HepG2 (cell line): ENCODE measurements at regions not wholly inside any gene's neighbourhood (a gene's known extent, or its start where the extent isn't known, plus 50 kb on each side); places are given as distances from the start of the nearest gene placed in this dataset.

Source experiments
- ATAC-seq: fragments of 200-7000 bp; cut with Tn5 transposase; 3 replicates; pipeline ENCODE4 v1.9.1; 2020; ENCODE audit warnings: mild to moderate bottlenecking, moderate library complexity
- BruUV-seq: library from RNA; stranded (reverse); fragments of 400-500 nt; replicated peaks from 2 replicates; lab custom pipeline; 2021; lab: Mats Ljungman, UMichigan
- CTCF ChIA-PET: fragments of 300-600 bp; formaldehyde crosslinking; extraction: SDS; loops from one replicate; lab custom pipeline; 2021; ENCODE audit warnings: low total read pairs, inconsistent platforms, low intra/inter-chr PET ratio; lab: Yijun Ruan, JAX
- POLR2A ChIA-PET: fragments of 350-600 bp; sonication (Branson Sonifier 250); formaldehyde crosslinking; loops from one replicate; lab custom pipeline; 2020; ENCODE audit warnings: antibody characterized with exemption, inconsistent platforms; lab: Yijun Ruan, JAX
- DNase-seq: peaks from one replicate; pipeline ENCODE4 v3.0.0-alpha.2; 2015; ENCODE audit warnings: low spot score
- FAIRE-seq: peaks from 3 replicates; lab custom pipeline; 2011; peaks lifted over from hg19 to GRCh38; lab: Jason Lieb, UNC
- H2AFZ ChIP-seq: one replicate; pipeline ENCODE4 v1.6.1; 2011; ENCODE audit warnings: low read length, inconsistent platforms
- H3K27ac ChIP-seq: fragments of 300-600 bp; 3 replicates; pipeline ENCODE4 v1.8.0; 2011; ENCODE audit warnings: mixed run types, mild to moderate bottlenecking, mixed read lengths, low read length, inconsistent platforms; ENCODE audit not compliant: insufficient read depth; ENCODE audit errors: extremely low read length
- H3K27me3 ChIP-seq, 2 experiments: fragments of 200-600 bp in 1 of 2; 2 replicates in 1 of 2; 3 replicates in 1 of 2; pipeline versions ENCODE4 v1.6.0 to v1.8.0; 2011; ENCODE audit warnings: low read length in 2 of 2, mild to moderate bottlenecking in 2 of 2, moderate library complexity in 2 of 2, inconsistent platforms in 1 of 2; ENCODE audit not compliant: insufficient read depth in 2 of 2, control insufficient read depth in 1 of 2
- H3K36me3 ChIP-seq, 2 experiments: fragments of 200-600 bp in 1 of 2; replicated peaks in 1 of 2; 2 replicates in 1 of 2; 3 replicates in 1 of 2; pipeline versions ENCODE4 v1.5.1 to v1.8.0; 2011; ENCODE audit warnings: low read length in 2 of 2, inconsistent platforms in 1 of 2; ENCODE audit not compliant: insufficient read depth in 2 of 2, control insufficient read depth in 1 of 2
- H3K4me1 ChIP-seq: 2 replicates; pipeline ENCODE4 v1.5.1; 2012; ENCODE audit warnings: low read length, inconsistent platforms; ENCODE audit not compliant: insufficient read depth
- H3K4me2 ChIP-seq: 2 replicates; pipeline ENCODE4 v1.6.0; 2011; ENCODE audit warnings: low read depth, low read length, inconsistent platforms
- H3K4me3 ChIP-seq, 3 experiments: fragments of 200-600 bp in 1 of 3; sonication (generic), shearing (Covaris generic) in 1 of 3; replicated peaks in 1 of 3; 2 replicates each; pipeline ENCODE4 v1.5.1; 2011 to 2016; ENCODE audit warnings: low read length in 3 of 3, inconsistent platforms in 2 of 3, low read depth in 2 of 3, mild to moderate bottlenecking in 2 of 3, control low read depth in 1 of 3, mixed read lengths in 1 of 3; ENCODE audit not compliant: insufficient read depth in 1 of 3
- H3K79me2 ChIP-seq: one replicate; pipeline ENCODE4 v1.6.1; 2011; ENCODE audit warnings: low read length, inconsistent platforms; ENCODE audit not compliant: insufficient read depth
- H3K9ac ChIP-seq: 2 replicates; pipeline ENCODE4 v1.6.0; 2011; ENCODE audit warnings: mild to moderate bottlenecking, low read depth, low read length, inconsistent platforms; ENCODE audit not compliant: insufficient read depth
- H3K9me3 ChIP-seq: 2 replicates; pipeline ENCODE4 v1.5.1; 2012; ENCODE audit warnings: mild to moderate bottlenecking, low read length
- H4K20me1 ChIP-seq: 2 replicates; pipeline ENCODE4 v1.6.0; 2011; ENCODE audit warnings: inconsistent platforms, mild to moderate bottlenecking, low read length, moderate library complexity; ENCODE audit not compliant: insufficient read depth
- ATF1 ChIP-seq: IDR thresholded peaks from 2 replicates; pipeline ENCODE4 v1.6.1; 2016; ENCODE audit warnings: mild to moderate bottlenecking, control low read depth
- GATAD1 ChIP-seq: IDR thresholded peaks from 2 replicates; pipeline ENCODE4 v1.6.1; 2016; ENCODE audit warnings: missing genetic modification reagents, missing compliant biosample characterization
- HMGA1 ChIP-seq: sonication (generic); formaldehyde crosslinking; conservative IDR thresholded peaks from 2 replicates; pipeline ENCODE4 v1.4.0; 2020; ENCODE audit warnings: missing genetic modification reagents
- IRX3 ChIP-seq: sonication (generic); formaldehyde crosslinking; IDR thresholded peaks from 2 replicates; pipeline ENCODE4 v1.8.1; 2023; ENCODE audit warnings: mild to moderate bottlenecking, low read depth, missing genetic modification reagents, borderline replicate concordance
- MIER2 ChIP-seq: IDR thresholded peaks from 2 replicates; pipeline ENCODE4 v1.6.1; 2016; ENCODE audit warnings: missing biosample characterization, missing genetic modification reagents
- NR2C2 ChIP-seq: sonication (generic); formaldehyde crosslinking; IDR thresholded peaks from 2 replicates; pipeline ENCODE4 v1.4.0; 2020; ENCODE audit warnings: missing genetic modification reagents, mild to moderate bottlenecking, moderate library complexity, borderline replicate concordance
- PHF21A ChIP-seq: sonication (generic); formaldehyde crosslinking; IDR thresholded peaks from 2 replicates; pipeline ENCODE4 v1.5.0; 2020; ENCODE audit warnings: mild to moderate bottlenecking, missing genetic modification reagents
- PHF8 ChIP-seq: sonication (generic); formaldehyde crosslinking; IDR thresholded peaks from 2 replicates; pipeline ENCODE4 v1.5.0; 2020; ENCODE audit warnings: missing genetic modification reagents
- SIN3A ChIP-seq: IDR thresholded peaks from 2 replicates; pipeline ENCODE4 v1.6.1; 2011; ENCODE audit warnings: low read depth, mild to moderate bottlenecking, control low read depth, low read length, borderline replicate concordance
- ZFP62 ChIP-seq: sonication (generic); formaldehyde crosslinking; IDR thresholded peaks from 2 replicates; pipeline ENCODE4 v1.4.0; 2020; ENCODE audit warnings: missing genetic modification reagents
- ZNF263 ChIP-seq: sonication (generic); formaldehyde crosslinking; IDR thresholded peaks from 2 replicates; pipeline ENCODE4 v1.4.0; 2020; ENCODE audit warnings: missing genetic modification reagents
- ZNF530 ChIP-seq: sonication (generic); formaldehyde crosslinking; IDR thresholded peaks from 2 replicates; pipeline ENCODE4 v1.5.0; 2020; ENCODE audit warnings: low read depth, mild to moderate bottlenecking, missing genetic modification reagents
- ZNF660 ChIP-seq: sonication (generic); formaldehyde crosslinking; IDR thresholded peaks from 2 replicates; pipeline ENCODE4 v1.5.1; 2020; ENCODE audit warnings: mild to moderate bottlenecking, low read depth, missing genetic modification reagents, borderline replicate concordance
- ZNF83 ChIP-seq: sonication (generic); formaldehyde crosslinking; IDR thresholded peaks from 2 replicates; pipeline ENCODE4 v1.4.0; 2020; ENCODE audit warnings: missing genetic modification reagents, mild to moderate bottlenecking, borderline replicate concordance
- ZSCAN12 ChIP-seq: sonication (generic); formaldehyde crosslinking; IDR thresholded peaks from 2 replicates; pipeline ENCODE4 v1.9.0; 2021; ENCODE audit warnings: mild to moderate bottlenecking, missing genetic modification reagents
- in situ Hi-C: cut with HindIII; loops from 2 replicates; pipeline ENCODE4 v1.10.0; 2017; ENCODE audit warnings: low pct_unique_long_range_greater_than_20kb; ENCODE audit not compliant: extremely low pct_ligation_motif_present
- intact Hi-C: fragments of 100-400 bp; cut with micrococcal nuclease; formaldehyde crosslinking; loops from one replicate; pipeline ENCODE4 v1.10.0; 2022; ENCODE audit not compliant: unreplicated experiment
- TF ChIP-seq, protein P1 (sequence below): sonication (generic); formaldehyde crosslinking; IDR thresholded peaks from 2 replicates; pipeline ENCODE4 v1.4.0; 2020; ENCODE audit warnings: low read depth, mild to moderate bottlenecking, missing genetic modification reagents
- TF ChIP-seq, protein P2 (sequence below): sonication (generic); formaldehyde crosslinking; IDR thresholded peaks from 2 replicates; pipeline ENCODE4 v1.5.1; 2020; ENCODE audit warnings: missing genetic modification reagents, mild to moderate bottlenecking, borderline replicate concordance
- TF ChIP-seq, protein P3 (sequence below): sonication (generic); formaldehyde crosslinking; IDR thresholded peaks from 2 replicates; pipeline ENCODE4 v1.4.0; 2020; ENCODE audit warnings: missing genetic modification reagents

DNA sequence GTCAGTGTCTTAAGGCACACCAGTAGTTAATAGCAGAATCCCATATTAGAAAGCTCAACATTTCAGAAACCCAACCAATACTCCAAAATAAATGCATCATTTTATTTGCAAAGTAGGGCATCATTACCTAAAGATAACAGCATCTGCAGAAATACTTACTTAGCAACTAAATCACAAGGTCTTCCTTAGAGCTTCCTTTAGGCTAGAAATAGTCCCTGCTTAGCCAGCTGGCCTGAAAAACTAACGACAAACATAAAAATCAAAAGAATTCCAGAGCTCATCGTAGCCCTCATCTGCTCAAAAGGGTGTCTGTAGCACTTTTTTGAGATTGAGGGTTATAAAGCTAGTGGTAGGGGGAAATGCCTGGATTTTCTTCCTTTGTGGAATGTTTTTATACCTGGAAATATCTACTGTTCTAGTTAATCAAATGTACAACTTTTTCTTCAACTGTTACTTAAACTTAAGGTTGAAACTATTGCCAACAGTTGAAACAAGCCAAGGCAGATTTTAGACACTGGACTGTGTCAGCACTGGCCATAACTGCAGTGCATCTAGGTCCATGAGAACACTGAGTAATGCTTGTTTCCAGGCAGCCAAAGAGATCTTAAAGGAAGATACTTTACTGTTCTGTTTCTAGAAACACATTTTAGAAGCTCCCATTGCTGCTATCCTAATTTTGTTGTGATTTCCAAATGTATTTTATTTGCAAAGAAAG is 129.4 kb upstream of the RASA1 start (continued):
- TF ChIP-seq, protein P1, sequence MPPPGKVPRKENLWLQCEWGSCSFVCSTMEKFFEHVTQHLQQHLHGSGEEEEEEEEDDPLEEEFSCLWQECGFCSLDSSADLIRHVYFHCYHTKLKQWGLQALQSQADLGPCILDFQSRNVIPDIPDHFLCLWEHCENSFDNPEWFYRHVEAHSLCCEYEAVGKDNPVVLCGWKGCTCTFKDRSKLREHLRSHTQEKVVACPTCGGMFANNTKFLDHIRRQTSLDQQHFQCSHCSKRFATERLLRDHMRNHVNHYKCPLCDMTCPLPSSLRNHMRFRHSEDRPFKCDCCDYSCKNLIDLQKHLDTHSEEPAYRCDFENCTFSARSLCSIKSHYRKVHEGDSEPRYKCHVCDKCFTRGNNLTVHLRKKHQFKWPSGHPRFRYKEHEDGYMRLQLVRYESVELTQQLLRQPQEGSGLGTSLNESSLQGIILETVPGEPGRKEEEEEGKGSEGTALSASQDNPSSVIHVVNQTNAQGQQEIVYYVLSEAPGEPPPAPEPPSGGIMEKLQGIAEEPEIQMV (CRISPR knock-in tag), result no peak
- TF ChIP-seq IRX3 (CRISPR knock-in tag) (no peak), PHF8 (CRISPR knock-in tag) (no peak), NR2C2 (CRISPR knock-in tag) (no peak), ZNF660 (CRISPR knock-in tag) (no peak), MIER2 (CRISPR knock-in tag) (no peak), ZFP62 (CRISPR knock-in tag) (no peak), SIN3A (no peak), ZSCAN12 (CRISPR knock-in tag) (no peak), ZNF83 (CRISPR knock-in tag) (no peak), ATF1 (CRISPR knock-in tag) (no peak), HMGA1 (CRISPR knock-in tag) (no peak), ZNF530 (CRISPR knock-in tag) (no peak)

DNA sequence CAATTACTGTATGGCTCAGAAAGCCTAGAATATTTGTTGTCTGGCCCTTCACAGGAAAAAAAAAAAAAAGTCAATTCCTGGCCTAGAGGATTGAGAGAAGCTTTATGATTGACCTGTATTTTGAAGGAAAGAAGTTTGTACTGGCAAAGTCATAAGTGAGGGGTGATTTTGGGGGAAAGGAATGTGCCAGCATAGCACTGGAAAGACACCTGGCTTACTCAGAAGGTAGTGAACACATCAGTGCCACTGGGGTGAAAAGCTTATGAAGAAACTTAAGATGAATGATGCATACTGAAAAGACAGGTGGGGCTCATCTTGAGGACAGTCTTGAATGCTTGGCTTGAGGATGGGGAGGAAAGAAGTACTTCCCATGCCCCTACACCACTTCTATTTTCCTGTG is 127.9 kb upstream of the RASA1 start:
- Histone ChIP-seq H3K27ac (no peak overlapping the region), H2AFZ (no peak overlapping the region), H3K4me2 (no peak overlapping the region), H3K9ac (no peak overlapping the region), H4K20me1 (no peaks in the 10 kb centered on the region), H3K4me1 (no peaks in the 10 kb centered on the region), H3K79me2 (no peaks in the 10 kb centered on the region), H3K4me3 (no peak overlapping the region), H3K9me3 (no peaks in the 10 kb centered on the region), H3K36me3 (no peaks in the 10 kb centered on the region), H3K27me3 (no peaks in the 10 kb centered on the region)
- ChIA-PET CTCF (no interaction called here), POLR2A (no interaction called here)
- no peak for DNase-seq
- no peak for ATAC-seq
- no TSS peak for BruUV-seq
- no peak for FAIRE-seq
- in situ Hi-C loops, result no loop called here
- intact Hi-C loops, result no loop called here
- TF ChIP-seq GATAD1 (CRISPR knock-in tag), result no peak
- TF ChIP-seq ZSCAN12 (CRISPR knock-in tag), result no peak
- TF ChIP-seq ZNF263 (CRISPR knock-in tag), result no peak
- TF ChIP-seq, protein P2, sequence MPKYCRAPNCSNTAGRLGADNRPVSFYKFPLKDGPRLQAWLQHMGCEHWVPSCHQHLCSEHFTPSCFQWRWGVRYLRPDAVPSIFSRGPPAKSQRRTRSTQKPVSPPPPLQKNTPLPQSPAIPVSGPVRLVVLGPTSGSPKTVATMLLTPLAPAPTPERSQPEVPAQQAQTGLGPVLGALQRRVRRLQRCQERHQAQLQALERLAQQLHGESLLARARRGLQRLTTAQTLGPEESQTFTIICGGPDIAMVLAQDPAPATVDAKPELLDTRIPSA, result no peak
- TF ChIP-seq, protein P3, sequence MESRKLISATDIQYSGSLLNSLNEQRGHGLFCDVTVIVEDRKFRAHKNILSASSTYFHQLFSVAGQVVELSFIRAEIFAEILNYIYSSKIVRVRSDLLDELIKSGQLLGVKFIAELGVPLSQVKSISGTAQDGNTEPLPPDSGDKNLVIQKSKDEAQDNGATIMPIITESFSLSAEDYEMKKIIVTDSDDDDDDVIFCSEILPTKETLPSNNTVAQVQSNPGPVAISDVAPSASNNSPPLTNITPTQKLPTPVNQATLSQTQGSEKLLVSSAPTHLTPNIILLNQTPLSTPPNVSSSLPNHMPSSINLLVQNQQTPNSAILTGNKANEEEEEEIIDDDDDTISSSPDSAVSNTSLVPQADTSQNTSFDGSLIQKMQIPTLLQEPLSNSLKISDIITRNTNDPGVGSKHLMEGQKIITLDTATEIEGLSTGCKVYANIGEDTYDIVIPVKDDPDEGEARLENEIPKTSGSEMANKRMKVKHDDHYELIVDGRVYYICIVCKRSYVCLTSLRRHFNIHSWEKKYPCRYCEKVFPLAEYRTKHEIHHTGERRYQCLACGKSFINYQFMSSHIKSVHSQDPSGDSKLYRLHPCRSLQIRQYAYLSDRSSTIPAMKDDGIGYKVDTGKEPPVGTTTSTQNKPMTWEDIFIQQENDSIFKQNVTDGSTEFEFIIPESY (CRISPR knock-in tag), result no peak
- TF ChIP-seq PHF21A (CRISPR knock-in tag), result no peak
